SK-N-SH (cell line): ENCODE measurements at regions not wholly inside any gene's neighbourhood (a gene's known extent, or its start where the extent isn't known, plus 50 kb on each side); places are given as distances from the start of the nearest gene placed in this dataset.

Experiments
- CTCF ChIA-PET: fragments of 300-600, 350-600 bp; formaldehyde crosslinking; extraction: SDS; loops from one replicate; lab custom pipeline; 2021; lab: Yijun Ruan, JAX
- POLR2A ChIA-PET: fragments of 350-600 bp; sonication (Branson Sonifier 250); formaldehyde crosslinking; extraction: SDS; loops from one replicate; lab custom pipeline; 2020; ENCODE audit warnings: antibody characterized with exemption, inconsistent platforms; lab: Yijun Ruan, JAX
- DNase-seq: peaks from one replicate; pipeline ENCODE4 v3.0.0; 2012
- H2AFZ ChIP-seq: fragments of 200-600 bp; sonication (generic); 2 replicates; pipeline ENCODE4 v1.8.1; 2016; ENCODE audit warnings: antibody characterized with exemption, mild to moderate bottlenecking, low read depth
- H3F3A ChIP-seq: fragments of 200-600 bp; sonication (generic); replicated peaks from 2 replicates; pipeline ENCODE3; 2016; ENCODE audit warnings: antibody characterized with exemption, mild to moderate bottlenecking; ENCODE audit not compliant: insufficient read depth
- H3K27ac ChIP-seq, 2 experiments: fragments of 200-500 bp in 1 of 2; fragments of 200-600 bp in 1 of 2; sonication (Bioruptor generic) in 1 of 2; sonication (generic), shearing (Covaris generic) in 1 of 2; 2 replicates each; pipeline versions ENCODE4 v1.5.1 to v1.6.1; 2014 to 2016; ENCODE audit warnings: low read depth in 2 of 2, inconsistent platforms in 1 of 2, low read length in 1 of 2, mild to moderate bottlenecking in 1 of 2, mixed read lengths in 1 of 2
- H3K27me3 ChIP-seq: fragments of 200-600 bp; sonication (generic), shearing (Covaris generic); 2 replicates; pipeline ENCODE4 v1.6.1; 2016; ENCODE audit warnings: mixed run types; ENCODE audit not compliant: insufficient read depth
- H3K36me3 ChIP-seq, 2 experiments: fragments of 200-500 bp in 1 of 2; fragments of 200-600 bp in 1 of 2; sonication (Bioruptor generic) in 1 of 2; sonication (generic) in 1 of 2; replicated peaks in 1 of 2; 2 replicates each; pipeline versions ENCODE3 to v1.5.1; 2014 to 2016; ENCODE audit warnings: low read length in 1 of 2, mild to moderate bottlenecking in 1 of 2; ENCODE audit not compliant: insufficient read depth in 2 of 2, control insufficient read depth in 1 of 2
- H3K4me1 ChIP-seq, 2 experiments: fragments of 200-500 bp in 1 of 2; fragments of 200-600 bp in 1 of 2; sonication (Bioruptor generic) in 1 of 2; sonication (generic), shearing (Covaris generic) in 1 of 2; 2 replicates each; pipeline versions ENCODE4 v1.5.1 to v1.6.1; 2014 to 2016; ENCODE audit warnings: low read depth in 1 of 2, low read length in 1 of 2, mixed run types in 1 of 2; ENCODE audit not compliant: insufficient read depth in 2 of 2, control insufficient read depth in 1 of 2
- H3K4me2 ChIP-seq: fragments of 200-600 bp; sonication (generic), shearing (Covaris generic); 2 replicates; pipeline ENCODE4 v1.6.1; 2017; ENCODE audit warnings: mixed run types
- H3K4me3 ChIP-seq, 2 experiments: fragments of 200-500 bp in 1 of 2; fragments of 200-600 bp in 1 of 2; sonication (Bioruptor generic) in 1 of 2; sonication (generic), shearing (Covaris generic) in 1 of 2; 2 replicates each; pipeline versions ENCODE4 v1.5.1 to v1.8.1; 2014 to 2016; ENCODE audit warnings: low read depth in 2 of 2, inconsistent platforms in 1 of 2, low read length in 1 of 2, mild to moderate bottlenecking in 1 of 2, mixed read lengths in 1 of 2, moderate library complexity in 1 of 2
- H3K79me2 ChIP-seq: fragments of 200-600 bp; sonication (generic); 2 replicates; pipeline ENCODE4 v1.8.1; 2017; ENCODE audit warnings: mild to moderate bottlenecking; ENCODE audit not compliant: insufficient read depth
- H3K9ac ChIP-seq: fragments of 200-600 bp; sonication (generic); 2 replicates; pipeline ENCODE4 v1.6.1; 2017; ENCODE audit warnings: mixed run types
- H3K9me2 ChIP-seq: fragments of 200-600 bp; sonication (generic); 2 replicates; pipeline ENCODE4 v1.6.1; 2017; ENCODE audit warnings: mixed run types
- H3K9me3 ChIP-seq: fragments of 200-600 bp; sonication (generic); 2 replicates; pipeline ENCODE4 v1.6.1; 2017; ENCODE audit warnings: mixed run types, mild to moderate bottlenecking, moderate library complexity
- H4K20me1 ChIP-seq: fragments of 200-600 bp; sonication (generic); 2 replicates; pipeline ENCODE4 v1.6.1; 2017; ENCODE audit warnings: mild to moderate bottlenecking, mixed run types; ENCODE audit not compliant: insufficient read depth
- CHD2 ChIP-seq: fragments of 150-350 bp; IDR thresholded peaks from 2 replicates; pipeline ENCODE4 v1.6.1; 2018; ENCODE audit warnings: low read length; ENCODE audit not compliant: partially characterized antibody
- ELF1 ChIP-seq: IDR thresholded peaks from 2 replicates; pipeline ENCODE4 v1.4.0; 2012
- EP300 ChIP-seq, 2 experiments: IDR thresholded peaks; 2 replicates each; pipeline versions ENCODE4 v1.4.0 to v1.6.1; 2012; ENCODE audit warnings: borderline replicate concordance in 1 of 2, low read depth in 1 of 2, low read length in 1 of 2
- EZH2phosphoT487 ChIP-seq: fragments of 200-600 bp; sonication (generic); IDR thresholded peaks from 2 replicates; pipeline ENCODE4 v1.6.1; 2017; ENCODE audit warnings: low read depth, mixed run types, mild to moderate bottlenecking, antibody characterized with exemption, moderate library complexity, borderline replicate concordance
- FOSL2 ChIP-seq: IDR thresholded peaks from 2 replicates; pipeline ENCODE4 v1.4.0; 2012; ENCODE audit warnings: low read depth, mild to moderate bottlenecking, moderate library complexity, borderline replicate concordance
- GABPA ChIP-seq: IDR thresholded peaks from 2 replicates; pipeline ENCODE4 v1.4.0; 2012; ENCODE audit warnings: low read depth, mild to moderate bottlenecking
- GATA2 ChIP-seq: sonication (generic); formaldehyde crosslinking; IDR thresholded peaks from 2 replicates; pipeline ENCODE4 v1.5.0; 2020; ENCODE audit warnings: mild to moderate bottlenecking, missing genetic modification reagents
- IRF3 ChIP-seq: fragments of 150-350 bp; IDR thresholded peaks from 2 replicates; pipeline ENCODE4 v1.6.1; 2016; ENCODE audit warnings: mild to moderate bottlenecking, low read depth, low read length
- JUND ChIP-seq: IDR thresholded peaks from 2 replicates; pipeline ENCODE4 v1.4.0; 2012
- MAX ChIP-seq: IDR thresholded peaks from 2 replicates; pipeline ENCODE4 v1.4.0; 2012; ENCODE audit warnings: low read depth
- MEF2A ChIP-seq: IDR thresholded peaks from 2 replicates; pipeline ENCODE4 v1.4.0; 2012; ENCODE audit warnings: low read depth, borderline replicate concordance
- MXI1 ChIP-seq: IDR thresholded peaks from 2 replicates; pipeline ENCODE4 v1.6.1; 2012; ENCODE audit warnings: mild to moderate bottlenecking, low read depth, low read length, improper control_type of control experiment
- NRF1 ChIP-seq: IDR thresholded peaks from 2 replicates; pipeline ENCODE4 v1.6.1; 2012; ENCODE audit warnings: low read depth, mild to moderate bottlenecking, low read length
- PBX3 ChIP-seq: IDR thresholded peaks from 2 replicates; pipeline ENCODE4; 2012
- RAD21 ChIP-seq: IDR thresholded peaks from 2 replicates; pipeline ENCODE4 v1.6.1; 2012; ENCODE audit warnings: mild to moderate bottlenecking, low read length
- RXRA ChIP-seq: IDR thresholded peaks from 2 replicates; pipeline ENCODE4 v1.4.0; 2012; ENCODE audit warnings: low read depth, mild to moderate bottlenecking, borderline replicate concordance
- SIN3A ChIP-seq: IDR thresholded peaks from 2 replicates; pipeline ENCODE4 v1.6.1; 2012; ENCODE audit warnings: low read depth, mild to moderate bottlenecking, low read length, moderate library complexity, borderline replicate concordance
- SMC3 ChIP-seq: IDR thresholded peaks from 2 replicates; pipeline ENCODE4 v1.6.1; 2012; ENCODE audit warnings: low read depth, low read length, improper control_type of control experiment
- TEAD4 ChIP-seq: IDR thresholded peaks from 2 replicates; pipeline ENCODE4 v1.4.0; 2012; ENCODE audit warnings: mild to moderate bottlenecking, borderline replicate concordance; ENCODE audit not compliant: insufficient read depth
- USF2 ChIP-seq: fragments of 150-350 bp; IDR thresholded peaks from 2 replicates; pipeline ENCODE4 v1.6.1; 2017; ENCODE audit warnings: antibody characterized with exemption, low read length, low read depth, borderline replicate concordance
- WGBS: methylation state at CpG from one replicate; pipeline ENCODE4 v1.1.6; 2017; ENCODE audit warnings: low lambda C conversion rate; 5-methylcytosine and 5-hydroxymethylcytosine counted together

GRCh38 chr12:88371416-88372183, 208.7 kb downstream of the KITLG start:
- Histone ChIP-seq H3K4me1 (no peaks in the 10 kb centered on the region), H3F3A (no peaks in the 10 kb centered on the region), H3K9me2 (no peaks in the 10 kb centered on the region), H3K27me3 (no peaks in the 10 kb centered on the region), H3K79me2 (no peaks in the 10 kb centered on the region), H3K9ac (no peak overlapping the region), H3K9me3 (no peaks in the 10 kb centered on the region), H4K20me1 (no peaks in the 10 kb centered on the region), H3K27ac (no peak overlapping the region), H2AFZ (no peak overlapping the region), H3K36me3 (no peaks in the 10 kb centered on the region), H3K4me2 (no peak overlapping the region), H3K4me3 (no peak overlapping the region)
- ChIA-PET POLR2A (no interaction called here), CTCF (no interaction called here)
- no peak for TF ChIP-seq ELF1
- no peak for TF ChIP-seq NRF1
- no peak for TF ChIP-seq TEAD4
- TF ChIP-seq MAX = no peak
- TF ChIP-seq EP300 (IDR thresholded peaks at IDR 0.05; ENCODE audit: borderline replicate concordance in 1 of 2, low read depth in 1 of 2, low read length in 1 of 2) = no peak
- TF ChIP-seq GABPA = no peak
- no peak for TF ChIP-seq RXRA
- TF ChIP-seq USF2 = no peak
- no peak for TF ChIP-seq GATA2 (CRISPR knock-in tag)
- no peak for TF ChIP-seq MXI1
- TF ChIP-seq RAD21 = no peak
- TF ChIP-seq EZH2phosphoT487 = no peak
- no peak for TF ChIP-seq FOSL2
- TF ChIP-seq JUND = no peak
- no peak for TF ChIP-seq SMC3
- TF ChIP-seq IRF3 = no peak
- TF ChIP-seq SIN3A = no peak
- TF ChIP-seq CHD2 = no peak
- no peak for TF ChIP-seq MEF2A
- TF ChIP-seq PBX3 = no peak
- WGBS = 91% methylated on average over 7 of the region's 7 CpGs
- no peak for DNase-seq
